ENCODE measurements at regions not wholly inside any gene's neighbourhood (a gene's known extent, or its start where the extent isn't known, plus 50 kb on each side); places are given as distances from the start of the nearest gene placed in this dataset.
A peak's percentile ranks its signal among the peaks of the same experiment; 100 is the strongest.

- peak; percentile 44 for TF ChIP-seq CTCF (IDR thresholded peaks at IDR 0.05; ENCODE audit: low read depth, low read length, poor library complexity, severe bottlenecking)
- no peak for TF ChIP-seq EZH2phosphoT487 (IDR thresholded peaks at IDR 0.05; ENCODE audit: borderline replicate concordance, low read length)
Measured at GRCh38 chr4:126627255-126627654, 1005.5 kb upstream of the INTU start.
